NB4 (cell line): ENCODE measurements at regions not wholly inside any gene's neighbourhood (a gene's known extent, or its start where the extent isn't known, plus 50 kb on each side); places are given as distances from the start of the nearest gene placed in this dataset.
A peak's percentile ranks its signal among the peaks of the same experiment; 100 is the strongest.
"Not testable (repeated sequence)": the region's sequence is repeated elsewhere in the genome, so short reads cannot be mapped to it uniquely, and the experiment has no call there.

Source experiments
- DNase-seq: peaks from one replicate; pipeline ENCODE4 v3.0.0; 2010; ENCODE audit warnings: low read depth
- H3K4me3 ChIP-seq: one replicate; pipeline ENCODE4 v1.5.1; 2011; ENCODE audit warnings: mild to moderate bottlenecking, low read depth, low read length, moderate library complexity
- MYC ChIP-seq: IDR thresholded peaks from 2 replicates; pipeline ENCODE4 v1.6.1; 2011; ENCODE audit warnings: low read depth, low read length
- POLR2A ChIP-seq: IDR thresholded peaks from 2 replicates; pipeline ENCODE4 v1.6.1; 2011; ENCODE audit warnings: mild to moderate bottlenecking; ENCODE audit not compliant: insufficient read length; ENCODE audit errors: extremely low read depth
- TF ChIP-seq, protein P1 (sequence below): IDR thresholded peaks from one replicate; pipeline ENCODE4 v1.5.1; 2012; ENCODE audit warnings: low read depth, low read length
- TF ChIP-seq, protein P2 (sequence below): IDR thresholded peaks from 2 replicates; pipeline ENCODE4 v1.6.1; 2011; ENCODE audit warnings: low read depth, low read length

DNA sequence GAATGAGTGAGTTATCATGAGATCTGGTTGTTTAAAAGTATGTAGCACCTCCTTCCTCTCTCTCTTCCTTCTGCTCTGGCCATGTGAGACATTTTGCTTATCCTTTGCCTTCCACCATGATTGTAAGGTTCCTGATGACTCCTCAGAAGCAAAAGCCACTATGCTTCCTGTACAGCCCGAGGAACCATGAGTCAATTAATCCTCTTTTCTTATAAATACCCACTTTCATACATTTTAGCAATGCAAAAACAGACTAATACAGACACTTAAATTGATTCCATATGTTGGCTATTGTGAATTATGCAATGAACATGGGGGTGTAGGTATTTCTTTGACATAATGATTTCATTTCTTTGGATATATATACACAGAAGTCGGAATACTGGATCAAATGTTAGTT, 792.8 kb upstream of the EYS start:
- TF ChIP-seq, protein P1, sequence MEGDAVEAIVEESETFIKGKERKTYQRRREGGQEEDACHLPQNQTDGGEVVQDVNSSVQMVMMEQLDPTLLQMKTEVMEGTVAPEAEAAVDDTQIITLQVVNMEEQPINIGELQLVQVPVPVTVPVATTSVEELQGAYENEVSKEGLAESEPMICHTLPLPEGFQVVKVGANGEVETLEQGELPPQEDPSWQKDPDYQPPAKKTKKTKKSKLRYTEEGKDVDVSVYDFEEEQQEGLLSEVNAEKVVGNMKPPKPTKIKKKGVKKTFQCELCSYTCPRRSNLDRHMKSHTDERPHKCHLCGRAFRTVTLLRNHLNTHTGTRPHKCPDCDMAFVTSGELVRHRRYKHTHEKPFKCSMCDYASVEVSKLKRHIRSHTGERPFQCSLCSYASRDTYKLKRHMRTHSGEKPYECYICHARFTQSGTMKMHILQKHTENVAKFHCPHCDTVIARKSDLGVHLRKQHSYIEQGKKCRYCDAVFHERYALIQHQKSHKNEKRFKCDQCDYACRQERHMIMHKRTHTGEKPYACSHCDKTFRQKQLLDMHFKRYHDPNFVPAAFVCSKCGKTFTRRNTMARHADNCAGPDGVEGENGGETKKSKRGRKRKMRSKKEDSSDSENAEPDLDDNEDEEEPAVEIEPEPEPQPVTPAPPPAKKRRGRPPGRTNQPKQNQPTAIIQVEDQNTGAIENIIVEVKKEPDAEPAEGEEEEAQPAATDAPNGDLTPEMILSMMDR = no peak
- no peak for TF ChIP-seq MYC
- no peak for TF ChIP-seq POLR2A
- TF ChIP-seq, protein P2, sequence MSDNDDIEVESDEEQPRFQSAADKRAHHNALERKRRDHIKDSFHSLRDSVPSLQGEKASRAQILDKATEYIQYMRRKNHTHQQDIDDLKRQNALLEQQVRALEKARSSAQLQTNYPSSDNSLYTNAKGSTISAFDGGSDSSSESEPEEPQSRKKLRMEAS = no peak
- H3K4me3 ChIP-seq = no peak overlapping the region
- no peak for DNase-seq

DNA sequence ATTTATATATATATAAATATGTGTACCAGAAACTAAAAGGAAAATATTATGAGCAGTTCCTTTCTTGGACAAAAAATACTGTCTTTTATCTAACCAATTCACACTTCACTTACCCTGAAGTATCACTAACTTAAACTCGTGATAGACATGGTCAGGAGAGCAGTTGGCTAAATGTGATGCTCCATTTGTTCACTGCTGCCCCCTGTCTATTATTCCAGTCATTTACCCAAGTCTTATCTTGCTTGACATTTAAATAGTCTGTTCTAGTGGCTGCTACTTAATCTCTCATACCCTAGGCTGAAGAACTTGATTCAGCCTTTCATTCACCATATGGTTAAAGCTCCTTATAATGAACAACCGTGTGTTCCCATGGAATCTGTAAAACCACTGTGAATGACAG, 789.6 kb upstream of the EYS start:
- TF ChIP-seq, protein P1 = peak; percentile 46
- TF ChIP-seq MYC = no peak
- no peak overlapping the region for H3K4me3 ChIP-seq
- DNase-seq = peak; percentile 51

DNA sequence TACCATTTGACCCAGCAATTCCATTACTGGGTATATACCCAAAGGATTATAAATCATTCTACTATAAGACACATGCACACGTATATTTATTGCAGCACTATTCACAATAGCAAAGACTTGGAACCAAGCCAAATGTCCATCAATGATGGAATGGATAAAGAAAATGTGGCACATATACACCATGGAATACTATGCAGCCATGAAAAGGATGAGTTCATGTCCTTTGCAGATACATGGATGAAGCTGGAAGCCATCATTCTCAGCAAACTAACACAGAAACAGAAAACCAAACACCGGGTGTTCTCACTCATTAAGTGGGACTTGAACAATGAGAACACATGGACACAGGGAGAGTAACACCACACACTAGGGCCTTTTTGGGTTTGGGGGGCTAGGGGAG, 787.6 kb upstream of the EYS start:
- DNase-seq, H3K4me3 ChIP-seq: not testable (repeated sequence)

DNA sequence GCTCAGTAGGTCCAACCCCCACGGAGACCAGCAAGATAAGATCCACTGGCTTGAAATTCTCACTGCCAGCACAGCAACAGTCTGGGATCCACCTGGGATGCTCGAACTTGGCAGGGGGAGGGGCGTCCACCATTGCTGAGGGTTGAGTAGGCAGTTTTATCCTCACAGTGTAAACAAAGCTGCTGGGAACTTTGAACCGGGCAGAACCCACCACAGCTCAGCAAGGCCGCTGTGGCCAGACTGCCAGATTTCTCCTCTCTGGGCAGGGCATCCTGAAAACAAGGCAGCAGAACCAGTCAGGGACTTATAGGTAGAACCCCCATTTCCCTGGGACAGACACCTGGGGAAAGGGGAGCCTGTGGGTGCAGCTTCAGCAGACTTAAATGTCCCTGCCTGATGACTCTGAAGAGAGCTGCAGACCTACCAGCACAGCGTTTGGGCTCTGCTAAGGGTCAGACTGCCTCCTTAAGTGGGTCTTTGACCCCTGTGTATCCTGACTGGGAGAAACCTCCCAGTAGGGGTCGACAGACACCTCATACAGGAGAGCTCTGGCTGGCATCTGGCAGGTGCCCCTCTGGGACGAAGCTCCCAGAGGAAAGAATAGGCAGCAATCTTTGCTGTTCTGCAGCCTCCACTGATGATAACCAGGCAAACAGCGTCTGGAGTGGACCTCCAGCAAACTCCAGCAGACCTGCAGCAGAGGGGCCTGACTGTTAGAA, 782.4 kb upstream of the EYS start:
- DNase-seq = no peak
- TF ChIP-seq MYC = no peak
- TF ChIP-seq, protein P1 = no peak
- TF ChIP-seq, protein P2 = no peak
- no peak for TF ChIP-seq POLR2A
- no peak overlapping the region for H3K4me3 ChIP-seq

DNA sequence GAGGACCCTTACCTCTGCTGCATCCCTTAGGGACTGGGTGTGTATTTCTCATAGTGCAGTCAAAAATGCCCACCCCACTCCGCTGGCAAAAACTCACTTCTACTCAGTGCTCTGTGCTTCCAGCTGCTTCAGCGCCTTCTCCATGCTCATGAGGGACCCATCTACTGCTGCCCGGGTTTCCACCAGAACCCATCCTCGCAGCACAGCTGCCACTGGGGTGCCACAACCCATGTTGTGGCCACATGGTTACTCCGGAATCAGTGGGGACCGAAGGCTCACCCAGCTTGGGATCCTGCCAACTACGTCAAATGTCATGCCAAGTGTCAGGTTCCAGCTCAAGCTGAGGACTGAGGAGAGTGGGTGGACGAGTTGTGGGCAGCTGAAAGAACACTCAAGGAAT, 774.2 kb upstream of the EYS start:
- DNase-seq = no peak
- no peak overlapping the region for H3K4me3 ChIP-seq
- TF ChIP-seq, protein P1 = no peak
- no peak for TF ChIP-seq MYC
- TF ChIP-seq, protein P2 = no peak
- no peak for TF ChIP-seq POLR2A

DNA sequence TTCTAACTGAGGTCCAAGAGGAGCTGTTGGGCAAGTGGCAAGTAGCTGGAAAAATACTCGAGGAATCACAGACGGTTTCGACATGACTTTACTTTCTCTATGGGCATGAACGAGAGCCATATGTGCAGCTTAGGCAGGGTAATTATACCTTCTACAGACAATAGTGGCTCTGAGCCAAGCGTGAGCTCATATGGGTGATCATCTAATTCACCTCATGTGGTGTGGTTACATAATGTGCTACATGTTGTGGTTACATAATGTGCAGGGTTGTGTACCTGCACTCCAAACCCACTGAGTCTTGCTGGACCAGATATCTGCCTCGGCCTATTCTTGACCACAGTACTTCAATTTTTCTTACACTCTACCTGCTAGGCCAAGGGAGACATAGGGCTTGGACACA, 771.7 kb upstream of the EYS start:
- no peak overlapping the region for H3K4me3 ChIP-seq
- TF ChIP-seq, protein P2 = no peak
- TF ChIP-seq MYC = no peak
- TF ChIP-seq, protein P1 = no peak
- no peak for TF ChIP-seq POLR2A
- DNase-seq = no peak
